GM23338 (cell line): ENCODE measurements at regions not wholly inside any gene's neighbourhood (a gene's known extent, or its start where the extent isn't known, plus 50 kb on each side); places are given as distances from the start of the nearest gene placed in this dataset.

Source experiments
- ATAC-seq: fragments of 200-7000 bp; cut with Tn5 transposase; 3 replicates; pipeline ENCODE4 v1.9.1; 2020
- DNase-seq: peaks from one replicate; pipeline ENCODE4 v3.0.0-alpha.2; 2015; ENCODE audit warnings: low spot score
- H2AFZ ChIP-seq: fragments of 200-600 bp; sonication (generic); 2 replicates; pipeline ENCODE4 v1.8.0; 2016; ENCODE audit warnings: antibody characterized with exemption, mild to moderate bottlenecking, moderate library complexity
- H3F3A ChIP-seq: fragments of 200-600 bp; sonication (generic); replicated peaks from 2 replicates; pipeline ENCODE4 v1.8.0; 2017; ENCODE audit warnings: antibody characterized with exemption, mixed run types, low read depth
- H3K27ac ChIP-seq: fragments of 200-600 bp; sonication (generic); 2 replicates; pipeline ENCODE4 v1.6.1; 2016; ENCODE audit warnings: low read depth
- H3K27me3 ChIP-seq: fragments of 200-600 bp; sonication (generic); 2 replicates; pipeline ENCODE4 v1.8.0; 2016; ENCODE audit warnings: mild to moderate bottlenecking, mixed run types, moderate library complexity; ENCODE audit not compliant: insufficient read depth
- H3K36me3 ChIP-seq: fragments of 200-600 bp; sonication (generic); 2 replicates; pipeline ENCODE4 v1.8.0; 2016; ENCODE audit warnings: mild to moderate bottlenecking; ENCODE audit not compliant: insufficient read depth
- H3K4me1 ChIP-seq: fragments of 200-600 bp; sonication (generic); 2 replicates; pipeline ENCODE4 v1.8.0; 2016; ENCODE audit warnings: mild to moderate bottlenecking, moderate library complexity; ENCODE audit not compliant: insufficient read depth
- H3K4me2 ChIP-seq: fragments of 200-600 bp; sonication (generic); 2 replicates; pipeline ENCODE4 v1.7.1; 2017; ENCODE audit warnings: mixed run types
- H3K4me3 ChIP-seq: fragments of 200-600 bp; sonication (generic); 2 replicates; pipeline ENCODE4 v1.6.1; 2016; ENCODE audit warnings: mixed run types
- H3K79me2 ChIP-seq: fragments of 200-600 bp; sonication (generic); replicated peaks from 2 replicates; pipeline ENCODE4 v1.8.0; 2017; ENCODE audit warnings: mild to moderate bottlenecking; ENCODE audit not compliant: insufficient read depth
- H3K9me2 ChIP-seq: fragments of 200-600 bp; sonication (generic); 2 replicates; pipeline ENCODE4 v1.8.0; 2017; ENCODE audit not compliant: insufficient read depth
- H4K20me1 ChIP-seq: fragments of 200-600 bp; sonication (generic); replicated peaks from 2 replicates; pipeline ENCODE4 v1.8.0; 2017; ENCODE audit warnings: mild to moderate bottlenecking; ENCODE audit not compliant: insufficient read depth
- H3K27ac Mint-ChIP-seq: 2 replicates; pipeline ENCODE4 v1.8.0; 2020; ENCODE audit warnings: inconsistent platforms, mild to moderate bottlenecking, moderate library complexity, mixed read lengths
- H3K27me3 Mint-ChIP-seq: 3 replicates; pipeline ENCODE4 v1.8.0; 2022; ENCODE audit warnings: low read depth, mild to moderate bottlenecking, moderate library complexity, mixed read lengths, inconsistent platforms; ENCODE audit not compliant: insufficient read depth, poor library complexity
- H3K36me3 Mint-ChIP-seq: 3 replicates; pipeline ENCODE4 v1.8.0; 2021; ENCODE audit warnings: low read depth, mild to moderate bottlenecking, inconsistent platforms, moderate library complexity, mixed read lengths
- H3K4me1 Mint-ChIP-seq: 3 replicates; pipeline ENCODE4 v1.8.0; 2020; ENCODE audit warnings: mild to moderate bottlenecking, inconsistent platforms, mixed read lengths
- H3K4me3 Mint-ChIP-seq: 3 replicates; pipeline ENCODE4 v1.8.0; 2021; ENCODE audit warnings: moderate library complexity, mild to moderate bottlenecking, inconsistent platforms, mixed read lengths
- H3K9me3 Mint-ChIP-seq: 3 replicates; pipeline ENCODE4 v1.8.0; 2020; ENCODE audit warnings: moderate library complexity, mild to moderate bottlenecking, inconsistent platforms, mixed read lengths
- CREB1 ChIP-seq: fragments of 250-450 bp; sonication (Bioruptor Pico); IDR thresholded peaks from 2 replicates; pipeline ENCODE4 v1.5.0; 2020; ENCODE audit warnings: low read depth, mild to moderate bottlenecking, moderate library complexity
- EZH2phosphoT487 ChIP-seq: fragments of 200-600 bp; sonication (generic); IDR thresholded peaks from one replicate; pipeline ENCODE4 v1.8.1; 2018; ENCODE audit warnings: antibody characterized with exemption; ENCODE audit not compliant: unreplicated experiment
- JUNB ChIP-seq: IDR thresholded peaks from one replicate; pipeline ENCODE4 v1.6.1; 2016; ENCODE audit warnings: antibody characterized with exemption; ENCODE audit not compliant: unreplicated experiment
- NANOG ChIP-seq: IDR thresholded peaks from 2 replicates; pipeline ENCODE4 v1.6.1; 2016; ENCODE audit warnings: antibody characterized with exemption, borderline replicate concordance
- POLR2AphosphoS5 ChIP-seq: IDR thresholded peaks from 2 replicates; pipeline ENCODE4 v1.6.1; 2016; ENCODE audit warnings: antibody characterized with exemption, low read depth
- STAT1 ChIP-seq: IDR thresholded peaks from one replicate; pipeline ENCODE4 v1.6.1; 2016; ENCODE audit warnings: antibody characterized with exemption; ENCODE audit not compliant: unreplicated experiment
- ZNF114 ChIP-seq: fragments of 250-450 bp; sonication (Bioruptor Pico); IDR thresholded peaks from 2 replicates; pipeline ENCODE4 v1.5.0; 2020; ENCODE audit warnings: mild to moderate bottlenecking, moderate library complexity
- TF ChIP-seq, protein P1 (sequence below): IDR thresholded peaks from 2 replicates; pipeline ENCODE4 v1.6.1; 2016; ENCODE audit warnings: antibody characterized with exemption
- TF ChIP-seq, protein P2 (sequence below), 2 experiments: fragments of 200-600 bp in 1 of 2; sonication (generic) in 1 of 2; conservative IDR thresholded peaks; 2 replicates each; pipeline versions ENCODE4 v1.5.1 to v1.6.1; 2016 to 2017; ENCODE audit warnings: antibody characterized with exemption in 2 of 2, low read depth in 2 of 2, mild to moderate bottlenecking in 2 of 2, moderate library complexity in 1 of 2
- TF ChIP-seq, protein P3 (sequence below): fragments of 250-450 bp; sonication (Bioruptor Pico); IDR thresholded peaks from 2 replicates; pipeline ENCODE4 v1.5.0; 2020; ENCODE audit warnings: mild to moderate bottlenecking, moderate library complexity

DNA sequence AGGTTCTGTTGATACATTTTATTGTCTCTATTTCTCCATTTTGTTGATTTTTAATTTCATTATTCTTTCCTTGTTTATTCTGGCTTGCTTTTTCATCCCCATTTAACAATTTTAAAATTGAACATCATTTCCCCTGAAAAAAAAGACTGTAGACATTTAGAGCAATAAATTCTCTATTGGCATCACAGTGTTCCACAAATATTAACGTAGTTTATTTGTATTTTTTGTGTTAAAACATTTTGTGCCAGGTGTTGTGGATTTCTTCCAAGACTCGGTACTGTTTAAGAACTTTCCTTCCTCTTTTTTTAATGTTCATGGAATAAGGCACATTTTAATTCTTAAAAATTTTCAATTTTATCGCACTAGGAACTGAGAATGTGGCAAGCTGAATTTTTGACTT lies 156.1 kb upstream of the NPY start:
- no peak for DNase-seq
- Mint-ChIP-seq H3K4me1 (no peaks in the 10 kb centered on the region), H3K9me3 (no peaks in the 10 kb centered on the region), H3K36me3 (no peaks in the 10 kb centered on the region), H3K27ac (no peak overlapping the region), H3K27me3 (no peaks in the 10 kb centered on the region), H3K4me3 (no peak overlapping the region)
- Histone ChIP-seq H2AFZ (no peak overlapping the region), H3K36me3 (no peaks in the 10 kb centered on the region), H3K27me3 (no peaks in the 10 kb centered on the region), H3K9me2 (no peaks in the 10 kb centered on the region), H3F3A (no peaks in the 10 kb centered on the region), H4K20me1 (no peaks in the 10 kb centered on the region), H3K79me2 (no peaks in the 10 kb centered on the region), H3K4me3 (no peak overlapping the region), H3K4me2 (no peak overlapping the region), H3K27ac (no peak overlapping the region), H3K4me1 (peaks cover 5% of the 10 kb centered on the region; the same call in 1 of the 2 replicates)
- TF ChIP-seq, protein P1, sequence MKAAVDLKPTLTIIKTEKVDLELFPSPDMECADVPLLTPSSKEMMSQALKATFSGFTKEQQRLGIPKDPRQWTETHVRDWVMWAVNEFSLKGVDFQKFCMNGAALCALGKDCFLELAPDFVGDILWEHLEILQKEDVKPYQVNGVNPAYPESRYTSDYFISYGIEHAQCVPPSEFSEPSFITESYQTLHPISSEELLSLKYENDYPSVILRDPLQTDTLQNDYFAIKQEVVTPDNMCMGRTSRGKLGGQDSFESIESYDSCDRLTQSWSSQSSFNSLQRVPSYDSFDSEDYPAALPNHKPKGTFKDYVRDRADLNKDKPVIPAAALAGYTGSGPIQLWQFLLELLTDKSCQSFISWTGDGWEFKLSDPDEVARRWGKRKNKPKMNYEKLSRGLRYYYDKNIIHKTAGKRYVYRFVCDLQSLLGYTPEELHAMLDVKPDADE = no peak
- no peak for TF ChIP-seq POLR2AphosphoS5
- no peak for TF ChIP-seq NANOG
- no peak for ATAC-seq

DNA sequence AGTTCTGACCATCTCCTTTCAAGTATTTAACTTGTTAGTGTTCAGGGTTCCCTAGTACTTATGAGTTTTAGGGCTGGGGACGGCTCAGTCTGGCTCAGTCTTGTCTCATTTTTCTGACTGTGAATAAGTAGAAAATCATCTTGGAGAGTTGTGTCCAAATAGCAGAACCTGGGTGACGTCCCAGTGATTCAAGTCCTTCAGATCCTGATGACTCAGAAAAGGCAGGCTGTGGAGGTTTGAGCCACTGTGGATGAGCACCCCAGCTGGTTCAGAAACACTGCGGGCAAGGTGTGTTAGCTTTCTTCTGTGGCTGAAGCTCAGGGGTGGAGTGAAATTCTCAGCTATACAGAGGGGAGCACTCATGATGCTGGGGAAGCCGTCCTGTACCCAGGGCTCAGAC lies 154.4 kb upstream of the NPY start:
- Histone ChIP-seq H2AFZ (no peak overlapping the region), H3K27ac (no peak overlapping the region), H3K4me2 (no peak overlapping the region), H4K20me1 (no peaks in the 10 kb centered on the region), H3K4me3 (no peak overlapping the region), H3K36me3 (no peaks in the 10 kb centered on the region), H3K79me2 (no peaks in the 10 kb centered on the region), H3K9me2 (peaks cover 5% of the 10 kb centered on the region; the same call in 1 of the 2 replicates), H3F3A (no peaks in the 10 kb centered on the region), H3K27me3 (no peaks in the 10 kb centered on the region), H3K4me1 (no peaks in the 10 kb centered on the region)
- DNase-seq (no peak), ATAC-seq (no peak)
- H3K27ac Mint-ChIP-seq = no peak overlapping the region
- no peaks in the 10 kb centered on the region for H3K27me3 Mint-ChIP-seq
- H3K4me1 Mint-ChIP-seq = no peaks in the 10 kb centered on the region
- H3K4me3 Mint-ChIP-seq = no peak overlapping the region
- H3K36me3 Mint-ChIP-seq = no peaks in the 10 kb centered on the region
- H3K9me3 Mint-ChIP-seq = no peaks in the 10 kb centered on the region
- TF ChIP-seq, protein P2, sequence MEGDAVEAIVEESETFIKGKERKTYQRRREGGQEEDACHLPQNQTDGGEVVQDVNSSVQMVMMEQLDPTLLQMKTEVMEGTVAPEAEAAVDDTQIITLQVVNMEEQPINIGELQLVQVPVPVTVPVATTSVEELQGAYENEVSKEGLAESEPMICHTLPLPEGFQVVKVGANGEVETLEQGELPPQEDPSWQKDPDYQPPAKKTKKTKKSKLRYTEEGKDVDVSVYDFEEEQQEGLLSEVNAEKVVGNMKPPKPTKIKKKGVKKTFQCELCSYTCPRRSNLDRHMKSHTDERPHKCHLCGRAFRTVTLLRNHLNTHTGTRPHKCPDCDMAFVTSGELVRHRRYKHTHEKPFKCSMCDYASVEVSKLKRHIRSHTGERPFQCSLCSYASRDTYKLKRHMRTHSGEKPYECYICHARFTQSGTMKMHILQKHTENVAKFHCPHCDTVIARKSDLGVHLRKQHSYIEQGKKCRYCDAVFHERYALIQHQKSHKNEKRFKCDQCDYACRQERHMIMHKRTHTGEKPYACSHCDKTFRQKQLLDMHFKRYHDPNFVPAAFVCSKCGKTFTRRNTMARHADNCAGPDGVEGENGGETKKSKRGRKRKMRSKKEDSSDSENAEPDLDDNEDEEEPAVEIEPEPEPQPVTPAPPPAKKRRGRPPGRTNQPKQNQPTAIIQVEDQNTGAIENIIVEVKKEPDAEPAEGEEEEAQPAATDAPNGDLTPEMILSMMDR (conservative IDR thresholded peaks at IDR 0.05; ENCODE audit: low read depth in 2 of 2) = no peak
- TF ChIP-seq NANOG (no peak), EZH2phosphoT487 (no peak), CREB1 (CRISPR knock-in tag) (no peak), JUNB (no peak), ZNF114 (CRISPR knock-in tag) (no peak), STAT1 (no peak)
- TF ChIP-seq, protein P1 = no peak
- TF ChIP-seq, protein P3, sequence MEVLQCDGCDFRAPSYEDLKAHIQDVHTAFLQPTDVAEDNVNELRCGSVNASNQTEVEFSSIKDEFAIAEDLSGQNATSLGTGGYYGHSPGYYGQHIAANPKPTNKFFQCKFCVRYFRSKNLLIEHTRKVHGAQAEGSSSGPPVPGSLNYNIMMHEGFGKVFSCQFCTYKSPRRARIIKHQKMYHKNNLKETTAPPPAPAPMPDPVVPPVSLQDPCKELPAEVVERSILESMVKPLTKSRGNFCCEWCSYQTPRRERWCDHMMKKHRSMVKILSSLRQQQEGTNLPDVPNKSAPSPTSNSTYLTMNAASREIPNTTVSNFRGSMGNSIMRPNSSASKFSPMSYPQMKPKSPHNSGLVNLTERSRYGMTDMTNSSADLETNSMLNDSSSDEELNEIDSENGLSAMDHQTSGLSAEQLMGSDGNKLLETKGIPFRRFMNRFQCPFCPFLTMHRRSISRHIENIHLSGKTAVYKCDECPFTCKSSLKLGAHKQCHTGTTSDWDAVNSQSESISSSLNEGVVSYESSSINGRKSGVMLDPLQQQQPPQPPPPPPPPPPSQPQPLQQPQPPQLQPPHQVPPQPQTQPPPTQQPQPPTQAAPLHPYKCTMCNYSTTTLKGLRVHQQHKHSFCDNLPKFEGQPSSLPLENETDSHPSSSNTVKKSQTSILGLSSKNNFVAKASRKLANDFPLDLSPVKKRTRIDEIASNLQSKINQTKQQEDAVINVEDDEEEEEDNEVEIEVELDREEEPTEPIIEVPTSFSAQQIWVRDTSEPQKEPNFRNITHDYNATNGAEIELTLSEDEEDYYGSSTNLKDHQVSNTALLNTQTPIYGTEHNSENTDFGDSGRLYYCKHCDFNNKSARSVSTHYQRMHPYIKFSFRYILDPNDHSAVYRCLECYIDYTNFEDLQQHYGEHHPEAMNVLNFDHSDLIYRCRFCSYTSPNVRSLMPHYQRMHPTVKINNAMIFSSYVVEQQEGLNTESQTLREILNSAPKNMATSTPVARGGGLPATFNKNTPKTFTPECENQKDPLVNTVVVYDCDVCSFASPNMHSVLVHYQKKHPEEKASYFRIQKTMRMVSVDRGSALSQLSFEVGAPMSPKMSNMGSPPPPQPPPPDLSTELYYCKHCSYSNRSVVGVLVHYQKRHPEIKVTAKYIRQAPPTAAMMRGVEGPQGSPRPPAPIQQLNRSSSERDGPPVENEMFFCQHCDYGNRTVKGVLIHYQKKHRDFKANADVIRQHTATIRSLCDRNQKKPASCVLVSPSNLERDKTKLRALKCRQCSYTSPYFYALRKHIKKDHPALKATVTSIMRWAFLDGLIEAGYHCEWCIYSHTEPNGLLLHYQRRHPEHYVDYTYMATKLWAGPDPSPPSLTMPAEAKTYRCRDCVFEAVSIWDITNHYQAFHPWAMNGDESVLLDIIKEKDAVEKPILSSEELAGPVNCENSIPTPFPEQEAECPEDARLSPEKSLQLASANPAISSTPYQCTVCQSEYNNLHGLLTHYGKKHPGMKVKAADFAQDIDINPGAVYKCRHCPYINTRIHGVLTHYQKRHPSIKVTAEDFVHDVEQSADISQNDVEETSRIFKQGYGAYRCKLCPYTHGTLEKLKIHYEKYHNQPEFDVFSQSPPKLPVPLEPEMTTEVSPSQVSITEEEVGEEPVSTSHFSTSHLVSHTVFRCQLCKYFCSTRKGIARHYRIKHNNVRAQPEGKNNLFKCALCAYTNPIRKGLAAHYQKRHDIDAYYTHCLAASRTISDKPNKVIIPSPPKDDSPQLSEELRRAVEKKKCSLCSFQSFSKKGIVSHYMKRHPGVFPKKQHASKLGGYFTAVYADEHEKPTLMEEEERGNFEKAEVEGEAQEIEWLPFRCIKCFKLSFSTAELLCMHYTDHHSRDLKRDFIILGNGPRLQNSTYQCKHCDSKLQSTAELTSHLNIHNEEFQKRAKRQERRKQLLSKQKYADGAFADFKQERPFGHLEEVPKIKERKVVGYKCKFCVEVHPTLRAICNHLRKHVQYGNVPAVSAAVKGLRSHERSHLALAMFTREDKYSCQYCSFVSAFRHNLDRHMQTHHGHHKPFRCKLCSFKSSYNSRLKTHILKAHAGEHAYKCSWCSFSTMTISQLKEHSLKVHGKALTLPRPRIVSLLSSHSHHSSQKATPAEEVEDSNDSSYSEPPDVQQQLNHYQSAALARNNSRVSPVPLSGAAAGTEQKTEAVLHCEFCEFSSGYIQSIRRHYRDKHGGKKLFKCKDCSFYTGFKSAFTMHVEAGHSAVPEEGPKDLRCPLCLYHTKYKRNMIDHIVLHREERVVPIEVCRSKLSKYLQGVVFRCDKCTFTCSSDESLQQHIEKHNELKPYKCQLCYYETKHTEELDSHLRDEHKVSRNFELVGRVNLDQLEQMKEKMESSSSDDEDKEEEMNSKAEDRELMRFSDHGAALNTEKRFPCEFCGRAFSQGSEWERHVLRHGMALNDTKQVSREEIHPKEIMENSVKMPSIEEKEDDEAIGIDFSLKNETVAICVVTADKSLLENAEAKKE = no peak
